ENCODE measurements at regions not wholly inside any gene's neighbourhood (a gene's known extent, or its start where the extent isn't known, plus 50 kb on each side); places are given as distances from the start of the nearest gene placed in this dataset.
"Not testable (repeated sequence)": the region's sequence is repeated elsewhere in the genome, so short reads cannot be mapped to it uniquely, and the experiment has no call there.

DNA sequence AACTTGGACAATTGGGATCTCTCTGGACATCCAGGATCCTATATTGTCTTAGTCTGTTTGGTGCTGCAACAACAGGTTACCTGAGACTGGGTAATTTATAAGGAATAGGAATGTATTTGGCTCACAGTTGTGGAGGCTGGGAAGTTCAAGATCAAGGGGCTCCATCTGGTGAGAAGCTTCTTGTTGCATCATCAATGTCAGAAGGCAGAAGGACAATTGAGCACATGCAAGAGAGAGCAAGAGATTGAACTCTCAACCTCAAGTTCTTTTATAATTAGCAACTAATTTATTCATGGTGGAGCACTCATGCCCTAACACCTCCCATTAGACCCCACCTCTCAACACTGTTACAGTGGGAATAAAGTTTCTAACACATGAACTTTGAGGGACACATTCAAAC lies 124.7 kb upstream of the ETV3 start:
- Histone ChIP-seq H3K27me3 (no peaks in the 10 kb centered on the region), H3K4me1 (no peaks in the 10 kb centered on the region), H3K4me3 (no peak overlapping the region), H3K36me3 (no peaks in the 10 kb centered on the region), H3K9me3 (no peaks in the 10 kb centered on the region), H3K27ac (no peak overlapping the region)
- intact Hi-C loops (cut with DNase I): no loop called here
- TF ChIP-seq, protein P1, sequence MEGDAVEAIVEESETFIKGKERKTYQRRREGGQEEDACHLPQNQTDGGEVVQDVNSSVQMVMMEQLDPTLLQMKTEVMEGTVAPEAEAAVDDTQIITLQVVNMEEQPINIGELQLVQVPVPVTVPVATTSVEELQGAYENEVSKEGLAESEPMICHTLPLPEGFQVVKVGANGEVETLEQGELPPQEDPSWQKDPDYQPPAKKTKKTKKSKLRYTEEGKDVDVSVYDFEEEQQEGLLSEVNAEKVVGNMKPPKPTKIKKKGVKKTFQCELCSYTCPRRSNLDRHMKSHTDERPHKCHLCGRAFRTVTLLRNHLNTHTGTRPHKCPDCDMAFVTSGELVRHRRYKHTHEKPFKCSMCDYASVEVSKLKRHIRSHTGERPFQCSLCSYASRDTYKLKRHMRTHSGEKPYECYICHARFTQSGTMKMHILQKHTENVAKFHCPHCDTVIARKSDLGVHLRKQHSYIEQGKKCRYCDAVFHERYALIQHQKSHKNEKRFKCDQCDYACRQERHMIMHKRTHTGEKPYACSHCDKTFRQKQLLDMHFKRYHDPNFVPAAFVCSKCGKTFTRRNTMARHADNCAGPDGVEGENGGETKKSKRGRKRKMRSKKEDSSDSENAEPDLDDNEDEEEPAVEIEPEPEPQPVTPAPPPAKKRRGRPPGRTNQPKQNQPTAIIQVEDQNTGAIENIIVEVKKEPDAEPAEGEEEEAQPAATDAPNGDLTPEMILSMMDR (IDR thresholded peaks at IDR 0.05): no peak
- no peak for DNase-seq
- no peak for ATAC-seq

- no peak for ATAC-seq
Measured at GRCh38 chr1:157262422-157262821, 124.2 kb upstream of the ETV3 start.

GRCh38 chr1:157255891-157256290 lies 117.7 kb upstream of the ETV3 start:
- intact Hi-C loops (cut with DNase I); H3K4me1 ChIP-seq; H3K4me3 ChIP-seq; ATAC-seq; H3K27me3 ChIP-seq; DNase-seq; H3K36me3 ChIP-seq; H3K27ac ChIP-seq; H3K9me3 ChIP-seq: not testable (repeated sequence)

More at GRCh38 chr1:157262422-157262821, 124.2 kb upstream of the ETV3 start:
- DNase-seq: no peak
- no peaks in the 10 kb centered on the region for H3K27me3 ChIP-seq
- H3K4me3 ChIP-seq: no peak overlapping the region
- intact Hi-C loops (cut with DNase I): no loop called here
- no peak overlapping the region for H3K27ac ChIP-seq
- TF ChIP-seq, protein P1 (IDR thresholded peaks at IDR 0.05): no peak
- no peaks in the 10 kb centered on the region for H3K4me1 ChIP-seq
- H3K9me3 ChIP-seq: no peaks in the 10 kb centered on the region
- no peaks in the 10 kb centered on the region for H3K36me3 ChIP-seq

DNA sequence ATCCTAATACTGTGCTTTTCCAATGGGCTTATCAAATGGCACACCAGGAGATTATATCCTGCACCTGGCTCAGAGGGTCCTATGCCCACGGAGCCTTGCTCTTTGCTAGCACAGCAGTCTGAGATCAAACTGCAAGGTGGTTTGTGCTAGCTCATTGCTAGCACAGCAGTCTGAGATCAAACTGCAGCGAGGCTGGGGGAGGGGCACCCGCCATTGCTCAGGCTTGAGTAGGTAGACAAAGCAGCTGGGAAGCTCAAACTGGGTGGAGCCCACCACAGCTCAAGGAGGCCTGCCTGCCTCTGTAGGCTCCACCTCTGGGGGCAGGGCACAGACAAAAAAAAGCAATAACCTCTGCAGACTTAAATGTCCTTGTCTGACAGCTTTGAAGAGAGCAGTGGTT lies 116.0 kb upstream of the ETV3 start:
- H3K4me3 ChIP-seq; H3K27ac ChIP-seq; intact Hi-C loops (cut with DNase I); ATAC-seq; DNase-seq; H3K27me3 ChIP-seq; H3K36me3 ChIP-seq; H3K9me3 ChIP-seq; H3K4me1 ChIP-seq: not testable (repeated sequence)

DNA sequence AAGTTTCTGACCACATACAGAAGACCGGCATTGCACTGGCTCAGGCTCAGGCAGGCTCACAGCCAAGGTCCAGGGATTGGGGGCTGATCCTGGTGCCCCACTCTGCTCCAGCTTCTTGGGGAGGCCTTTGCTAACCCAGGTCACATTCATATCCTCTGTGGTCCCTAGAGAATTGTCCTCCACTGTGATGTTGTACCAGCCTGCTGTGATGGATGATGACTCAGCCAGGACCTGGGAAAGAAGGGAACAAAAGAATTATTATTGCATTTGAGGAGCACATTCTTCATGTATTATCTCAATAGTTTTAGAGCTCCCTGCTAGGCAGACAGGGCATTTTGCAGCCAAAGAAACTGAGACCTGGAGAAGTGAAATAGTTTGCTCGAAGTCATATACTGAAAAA lies 114.3 kb upstream of the ETV3 start:
- H3K4me1 ChIP-seq: no peaks in the 10 kb centered on the region
- no peaks in the 10 kb centered on the region for H3K27me3 ChIP-seq
- H3K9me3 ChIP-seq: peaks cover 0 to 4% of the 10 kb centered on the region in 2 donors
- DNase-seq (no peak), ATAC-seq (no peak)
- H3K36me3 ChIP-seq: no peaks in the 10 kb centered on the region
- no peak overlapping the region for H3K4me3 ChIP-seq
- no peak overlapping the region for H3K27ac ChIP-seq
- TF ChIP-seq, protein P1 (IDR thresholded peaks at IDR 0.05): no peak
- intact Hi-C loops (cut with DNase I): no loop called here

DNA sequence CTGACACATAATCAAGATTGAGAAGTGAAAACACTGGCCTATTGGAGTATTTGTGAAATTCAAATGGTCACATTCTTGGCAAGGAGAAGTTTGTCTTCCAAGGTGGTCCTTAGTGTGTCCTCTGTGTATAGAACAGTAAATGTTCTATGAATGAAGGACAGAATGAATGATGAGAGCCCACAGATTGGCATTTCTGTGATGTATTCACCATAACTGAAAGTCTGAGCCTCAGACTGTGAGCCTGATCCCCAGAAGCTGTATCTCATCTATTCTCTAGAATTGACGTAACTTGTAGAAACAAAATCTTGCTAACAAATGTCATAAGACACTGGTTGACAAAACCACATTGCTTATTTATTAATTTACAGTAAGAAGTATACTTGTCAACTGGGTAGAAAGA lies 111.5 kb upstream of the ETV3 start:
- Histone ChIP-seq H3K27me3 (no peaks in the 10 kb centered on the region), H3K27ac (no peak overlapping the region), H3K36me3 (no peaks in the 10 kb centered on the region), H3K4me1 (no peaks in the 10 kb centered on the region), H3K4me3 (no peak overlapping the region), H3K9me3 (peaks cover 0 to 4% of the 10 kb centered on the region in 2 donors)
- ATAC-seq (no peak), DNase-seq (no peak)
- TF ChIP-seq, protein P1 (IDR thresholded peaks at IDR 0.05): no peak
- intact Hi-C loops (cut with DNase I): no loop called here
